Central memory CD4-positive, alpha-beta T cell (primary cell): ENCODE measurements at regions not wholly inside any gene's neighbourhood (a gene's known extent, or its start where the extent isn't known, plus 50 kb on each side); places are given as distances from the start of the nearest gene placed in this dataset.
"Not testable (repeated sequence)": the region's sequence is repeated elsewhere in the genome, so short reads cannot be mapped to it uniquely, and the experiment has no call there.

ENCODE experiments used
- DNase-seq: peaks from one replicate; pipeline ENCODE4 v3.0.0; 2022

- DNase-seq = no peak
Observed at GRCh38 chr21:17738176-17738953, 80.8 kb downstream of the C21orf91 start.

- DNase-seq = no peak
Observed at GRCh38 chr21:17736072-17736471, 83.1 kb downstream of the C21orf91 start.

GRCh38 chr21:17733209-17733608, 85.9 kb downstream of the C21orf91 start:
- no peak for DNase-seq

GRCh38 chr21:17732306-17732705, 86.8 kb downstream of the C21orf91 start:
- DNase-seq = no peak

- no peak for DNase-seq
Observed at GRCh38 chr21:17731554-17731953, 87.6 kb downstream of the C21orf91 start.

GRCh38 chr21:17730782-17731181, 88.4 kb downstream of the C21orf91 start:
- DNase-seq = no peak

GRCh38 chr21:17729455-17729854, 89.7 kb downstream of the C21orf91 start:
- no peak for DNase-seq

- DNase-seq = no peak
Observed at GRCh38 chr21:17727361-17727760, 91.8 kb downstream of the C21orf91 start.

GRCh38 chr21:17726047-17726829, 92.9 kb downstream of the C21orf91 start:
- DNase-seq = no peak

DNA sequence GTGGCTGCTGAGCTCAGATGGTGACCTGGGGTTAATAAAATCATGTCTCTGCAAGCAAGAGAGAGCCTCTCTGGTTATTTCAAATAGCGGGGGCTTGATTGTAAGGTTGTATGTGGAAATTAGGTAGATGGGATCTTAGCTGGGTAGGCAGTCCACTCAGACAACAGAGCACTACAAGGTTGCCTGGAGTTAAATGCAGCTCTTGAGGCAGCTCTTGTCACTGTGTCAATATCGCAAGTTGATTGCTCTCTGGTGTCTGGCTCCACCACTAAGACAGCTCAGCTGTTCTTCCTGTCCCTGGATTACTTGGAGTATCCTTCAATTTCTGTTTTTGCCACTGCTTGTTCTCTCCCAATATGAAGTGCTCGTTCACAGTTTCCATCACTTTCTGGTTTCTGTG, 93.8 kb downstream of the C21orf91 start:
- DNase-seq = no peak

- no peak for DNase-seq
Observed at GRCh38 chr21:17712887-17713286, 100.2 kb upstream of the BTG3 start.

DNA sequence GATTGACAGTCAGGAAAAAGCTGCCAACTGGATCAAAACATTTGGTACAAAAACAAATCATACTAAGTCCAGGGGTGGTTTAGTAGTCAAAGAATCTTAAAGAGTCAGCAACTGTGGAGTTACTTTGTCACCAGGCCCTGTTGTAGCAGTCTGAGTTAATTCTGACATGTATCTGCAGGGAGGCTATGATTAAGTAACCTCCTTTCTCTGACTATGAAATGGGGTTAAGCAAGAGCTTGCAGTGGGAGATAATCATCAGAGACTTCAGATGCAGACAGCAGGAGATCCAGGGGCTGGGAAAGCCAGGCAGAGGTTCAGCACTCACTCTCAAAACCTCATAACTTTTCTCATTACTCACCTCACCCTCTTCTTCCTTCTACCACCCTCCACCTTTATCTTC, 99.2 kb upstream of the BTG3 start:
- DNase-seq = no peak

DNA sequence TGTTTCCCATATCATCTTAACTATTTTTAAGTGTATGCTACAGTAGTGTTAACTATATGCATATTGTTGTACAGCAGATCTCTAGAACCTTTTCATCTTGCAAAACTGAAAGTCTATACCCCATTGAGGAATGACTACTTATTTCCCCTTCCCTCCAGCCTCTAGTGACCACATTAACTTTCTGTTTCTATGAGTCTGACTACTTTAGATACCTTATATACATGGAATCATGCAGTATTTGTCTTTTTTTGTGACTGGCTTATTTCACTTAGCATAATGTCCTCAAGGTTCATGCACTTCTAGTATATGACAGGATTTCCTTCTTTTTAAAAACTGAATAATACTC, 96.5 kb upstream of the BTG3 start:
- no peak for DNase-seq

- no peak for DNase-seq
Observed at GRCh38 chr21:17708522-17709265, 96.0 kb upstream of the BTG3 start.

DNA sequence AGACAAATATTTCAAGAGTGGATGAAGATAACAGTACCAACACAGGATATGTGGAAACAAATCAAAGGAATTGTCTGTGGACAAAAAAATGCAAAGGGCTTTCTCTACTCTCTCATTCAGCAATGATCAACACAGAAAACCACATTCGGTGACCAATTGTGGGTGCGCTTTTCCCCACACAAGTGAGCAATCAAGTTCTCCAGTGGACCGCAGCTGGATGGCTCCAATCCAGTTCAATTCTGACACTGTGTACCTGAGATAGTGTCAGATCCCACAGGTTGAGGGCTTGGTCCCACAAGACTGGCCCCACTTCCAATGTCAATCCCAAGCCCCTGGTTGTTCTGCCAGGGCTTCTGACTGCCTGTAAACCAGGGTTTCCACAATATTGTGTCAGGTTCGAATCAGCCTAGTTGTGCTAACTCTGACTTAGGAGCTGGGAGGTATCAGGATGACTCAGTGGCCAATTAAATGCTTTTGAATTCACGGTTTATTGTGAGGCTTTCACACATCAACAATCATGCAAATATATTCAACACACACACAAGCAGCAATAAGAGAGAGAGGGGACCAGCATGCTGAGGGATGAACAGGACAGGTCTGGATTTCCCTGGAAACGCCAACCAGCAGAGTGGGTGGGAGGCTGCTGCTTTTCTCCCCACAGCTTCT, 87.0 kb upstream of the BTG3 start:
- DNase-seq = no peak

GRCh38 chr21:17697473-17697872, 84.8 kb upstream of the BTG3 start:
- no peak for DNase-seq

- DNase-seq = not testable (repeated sequence)
Observed at GRCh38 chr21:17694416-17694815, 81.7 kb upstream of the BTG3 start.

DNA sequence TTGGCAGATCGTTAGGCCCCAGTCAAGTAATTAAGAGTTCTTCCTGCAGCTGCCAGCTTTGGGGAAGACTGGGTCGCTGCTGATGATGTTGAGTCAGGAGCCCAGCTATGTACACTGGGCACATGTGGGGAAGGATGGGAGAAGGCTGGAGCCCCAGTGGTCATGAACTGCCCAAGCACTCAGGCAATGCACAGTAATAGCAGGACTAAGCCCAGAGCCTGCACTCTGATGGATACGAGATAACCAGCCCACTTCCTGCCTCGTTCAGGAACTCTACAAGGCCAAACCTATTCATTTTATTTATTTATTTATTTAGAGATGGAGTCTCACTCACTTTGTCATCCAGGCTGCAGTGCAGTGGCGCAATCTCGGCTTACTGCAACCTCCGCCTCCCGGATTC, 81.1 kb upstream of the BTG3 start:
- DNase-seq = no peak

DNA sequence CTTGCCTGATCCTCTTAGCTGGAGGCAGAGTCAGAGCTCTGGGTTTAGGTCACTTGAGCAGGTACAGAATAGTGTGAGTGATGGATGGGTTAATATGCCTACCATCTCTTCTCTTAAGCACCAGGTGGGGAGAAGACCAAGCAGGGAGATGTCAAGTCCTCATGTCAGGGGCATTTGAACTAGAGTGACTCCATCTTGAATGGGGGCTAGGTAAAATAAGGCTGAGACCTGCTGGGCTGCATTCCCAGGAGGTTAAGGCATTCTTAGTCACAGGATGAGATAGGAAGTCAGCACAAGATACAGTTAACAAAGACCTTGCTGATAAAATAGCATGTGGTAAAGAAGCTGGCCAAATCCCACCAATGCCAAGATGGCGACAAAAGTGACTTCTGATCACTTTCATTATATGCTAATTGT, 77.4 kb upstream of the BTG3 start:
- no peak for DNase-seq

DNA sequence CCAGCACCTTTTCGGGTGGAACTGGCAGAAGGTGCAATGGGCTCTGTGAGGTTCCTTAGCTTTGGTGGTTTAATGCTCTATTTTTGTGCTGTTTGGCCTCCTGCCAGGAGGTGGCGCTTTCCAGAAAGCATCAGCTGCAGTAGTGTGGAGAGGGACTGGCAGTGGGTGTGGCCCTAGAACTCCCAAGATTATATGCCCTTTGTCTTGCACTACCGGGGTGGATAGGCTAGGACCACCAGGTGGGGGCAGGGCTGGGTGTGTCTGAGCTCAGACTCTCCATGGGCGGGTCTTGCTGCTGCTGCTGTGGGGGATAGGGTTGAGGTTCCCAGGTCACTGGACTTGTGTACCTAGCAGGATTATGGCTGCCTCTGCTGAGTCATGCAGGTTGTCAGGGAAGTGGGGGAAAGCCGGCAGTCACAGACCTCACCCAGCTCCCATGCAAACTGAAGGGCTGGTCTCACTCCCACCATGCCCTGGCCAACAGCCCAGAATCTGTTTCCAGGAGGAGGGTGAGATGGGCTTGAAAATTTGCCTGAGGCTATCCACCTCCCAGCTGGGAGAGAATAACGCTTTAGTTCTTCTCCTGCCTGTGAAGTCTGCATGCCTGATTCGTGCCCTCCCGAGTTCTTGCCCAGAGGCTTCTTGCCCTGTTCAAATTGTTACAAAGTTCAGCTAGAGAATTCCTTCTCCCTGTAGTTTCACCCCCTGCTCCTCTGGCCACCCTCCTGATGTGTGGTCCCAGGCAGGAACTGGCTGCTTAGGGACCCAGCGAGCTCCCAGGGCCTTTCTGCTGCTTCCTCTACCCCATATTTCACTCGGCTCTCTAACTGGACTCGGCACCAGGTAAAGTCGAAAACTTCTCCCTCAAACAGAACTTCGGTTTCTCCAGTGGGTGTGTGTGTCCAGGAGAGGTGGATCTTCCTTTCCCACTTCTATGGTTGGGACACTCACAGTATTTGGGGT, 76.5 kb upstream of the BTG3 start:
- DNase-seq = peak; percentile 34

DNA sequence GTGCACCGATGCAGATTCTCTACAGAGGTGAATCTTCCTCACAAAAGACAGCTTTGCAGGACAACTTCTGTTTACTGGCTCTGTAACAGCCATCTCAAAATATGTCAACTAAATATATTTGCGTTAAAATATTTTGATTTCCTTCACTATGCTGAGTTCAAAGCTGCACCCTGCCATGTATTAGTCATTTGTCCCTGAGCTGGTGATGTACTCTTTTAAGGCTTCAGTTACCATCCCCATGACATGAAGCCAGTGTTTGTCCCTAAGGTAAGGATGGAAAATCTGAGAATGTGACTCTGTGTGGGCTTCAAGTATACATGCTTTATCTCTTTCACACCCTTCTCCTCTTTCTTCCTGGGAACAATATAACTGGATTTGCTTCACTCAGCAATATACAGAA, 70.2 kb upstream of the BTG3 start:
- no peak for DNase-seq
